ENCODE measurements at regions not wholly inside any gene's neighbourhood (a gene's known extent, or its start where the extent isn't known, plus 50 kb on each side); places are given as distances from the start of the nearest gene placed in this dataset.

GRCh38 chr13:47774671-47774994, 226.4 kb downstream of the SUCLA2 start:
- DNase-seq (ENCODE audit: low spot score, unreplicated experiment): no peak
- Mint-ChIP-seq H3K9me3 (ENCODE audit: low read depth) (peaks cover 15% of the 10 kb centered on the region), H3K4me1 (ENCODE audit: low read depth) (no peaks in the 10 kb centered on the region), H3K4me3 (ENCODE audit: low read depth) (no peak overlapping the region), H3K36me3 (ENCODE audit: insufficient read depth) (no peaks in the 10 kb centered on the region), H3K27me3 (no peaks in the 10 kb centered on the region), H3K27ac (no peak overlapping the region)
- no peak for TF ChIP-seq CTCF (IDR thresholded peaks at IDR 0.05; ENCODE audit: unreplicated experiment)

GRCh38 chr13:47764817-47765216, 236.3 kb downstream of the SUCLA2 start:
- Mint-ChIP-seq H3K27ac (no peak overlapping the region), H3K36me3 (ENCODE audit: insufficient read depth) (no peaks in the 10 kb centered on the region), H3K4me1 (ENCODE audit: low read depth) (no peaks in the 10 kb centered on the region), H3K4me3 (ENCODE audit: low read depth) (no peak overlapping the region), H3K27me3 (peaks cover 5% of the 10 kb centered on the region), H3K9me3 (ENCODE audit: low read depth) (peaks cover 19% of the 10 kb centered on the region)
- no peak for TF ChIP-seq CTCF (IDR thresholded peaks at IDR 0.05; ENCODE audit: unreplicated experiment)
- no peak for DNase-seq (ENCODE audit: low spot score, unreplicated experiment)

- H3K4me1 Mint-ChIP-seq (ENCODE audit: low read depth): no peaks in the 10 kb centered on the region
- no peak overlapping the region for H3K27ac Mint-ChIP-seq
- peaks cover 10% of the 10 kb centered on the region for H3K9me3 Mint-ChIP-seq (ENCODE audit: low read depth)
- no peak for DNase-seq (ENCODE audit: low spot score, unreplicated experiment)
- no peaks in the 10 kb centered on the region for H3K27me3 Mint-ChIP-seq
- H3K36me3 Mint-ChIP-seq (ENCODE audit: insufficient read depth): no peaks in the 10 kb centered on the region
- H3K4me3 Mint-ChIP-seq (ENCODE audit: low read depth): no peak overlapping the region
- TF ChIP-seq CTCF (IDR thresholded peaks at IDR 0.05; ENCODE audit: unreplicated experiment): no peak
These were observed 243.5 kb downstream of the SUCLA2 start for GRCh38 chr13:47757466-47758080.

- Mint-ChIP-seq H3K27ac (no peak overlapping the region), H3K27me3 (peaks cover 6% of the 10 kb centered on the region), H3K4me1 (ENCODE audit: low read depth) (no peaks in the 10 kb centered on the region), H3K9me3 (ENCODE audit: low read depth) (no peaks in the 10 kb centered on the region), H3K36me3 (ENCODE audit: insufficient read depth) (no peaks in the 10 kb centered on the region), H3K4me3 (ENCODE audit: low read depth) (no peak overlapping the region)
- no peak for DNase-seq (ENCODE audit: low spot score, unreplicated experiment)
- TF ChIP-seq CTCF (IDR thresholded peaks at IDR 0.05; ENCODE audit: unreplicated experiment): no peak
These were observed 253.2 kb downstream of the SUCLA2 start for GRCh38 chr13:47747901-47748300.

GRCh38 chr13:47726394-47726793, 274.7 kb downstream of the SUCLA2 start:
- no peaks in the 10 kb centered on the region for H3K9me3 Mint-ChIP-seq (ENCODE audit: low read depth)
- H3K4me3 Mint-ChIP-seq (ENCODE audit: low read depth): no peak overlapping the region
- DNase-seq (ENCODE audit: low spot score, unreplicated experiment): no peak
- no peak overlapping the region for H3K27ac Mint-ChIP-seq
- no peaks in the 10 kb centered on the region for H3K36me3 Mint-ChIP-seq (ENCODE audit: insufficient read depth)
- TF ChIP-seq CTCF (IDR thresholded peaks at IDR 0.05; ENCODE audit: unreplicated experiment): no peak
- no peaks in the 10 kb centered on the region for H3K27me3 Mint-ChIP-seq
- H3K4me1 Mint-ChIP-seq (ENCODE audit: low read depth): no peaks in the 10 kb centered on the region
